Effector memory CD4-positive, alpha-beta T cell (primary cell): ENCODE measurements at regions not wholly inside any gene's neighbourhood (a gene's known extent, or its start where the extent isn't known, plus 50 kb on each side); places are given as distances from the start of the nearest gene placed in this dataset.

Experiments used
- DNase-seq, 3 donors: peaks; one replicate each; pipeline ENCODE4 v3.0.0-alpha.2; 2020
- H3K27ac ChIP-seq: 2 replicates; pipeline ENCODE4 v1.7.0; 2013; ENCODE audit warnings: mild to moderate bottlenecking, low read length, moderate library complexity; ENCODE audit not compliant: insufficient read depth, poor library complexity, severe bottlenecking
- H3K27me3 ChIP-seq: replicated peaks from 2 replicates; pipeline ENCODE4 v1.7.0; 2013; ENCODE audit warnings: mild to moderate bottlenecking, low read length; ENCODE audit not compliant: insufficient read depth, control insufficient read depth, poor library complexity, severe bottlenecking
- H3K36me3 ChIP-seq: 2 replicates; pipeline ENCODE4 v1.7.0; 2013; ENCODE audit warnings: mild to moderate bottlenecking, low read length, moderate library complexity; ENCODE audit not compliant: control insufficient read depth, insufficient read depth
- H3K4me1 ChIP-seq: 2 replicates; pipeline ENCODE4 v1.7.0; 2013; ENCODE audit warnings: low read length, mild to moderate bottlenecking; ENCODE audit not compliant: control insufficient read depth, insufficient read depth, poor library complexity, severe bottlenecking
- H3K4me3 ChIP-seq: 2 replicates; pipeline ENCODE4 v1.7.0; 2013; ENCODE audit warnings: low read length, low read depth, mild to moderate bottlenecking; ENCODE audit not compliant: insufficient read depth, poor library complexity, severe bottlenecking
- H3K9me3 ChIP-seq: 2 replicates; pipeline ENCODE4 v1.7.0; 2013; ENCODE audit warnings: mild to moderate bottlenecking, low read length, moderate library complexity; ENCODE audit not compliant: control insufficient read depth

DNA sequence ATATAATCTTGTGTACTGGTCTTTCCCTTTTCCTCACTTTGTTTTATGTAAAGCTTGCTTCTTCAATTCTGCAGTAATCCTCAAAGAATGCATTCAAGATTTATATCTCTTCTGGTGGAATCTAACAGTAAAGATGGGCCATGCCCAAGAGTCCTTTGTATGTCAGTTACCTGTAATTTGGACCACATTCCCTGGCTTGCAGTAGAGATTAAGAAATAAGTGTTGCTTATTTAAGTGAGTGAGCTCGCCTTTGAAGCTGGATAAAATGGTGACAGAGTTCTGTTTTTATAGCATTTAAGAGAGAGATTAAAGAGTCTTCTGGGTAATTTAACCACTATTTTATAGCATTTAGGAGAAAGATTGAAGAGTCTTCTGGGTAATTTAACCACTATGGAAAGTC is 262.1 kb upstream of the ATP2B1 start:
- Histone ChIP-seq H3K9me3 (no peaks in the 10 kb centered on the region), H3K27ac (no peak overlapping the region), H3K4me3 (no peak overlapping the region), H3K27me3 (no peaks in the 10 kb centered on the region), H3K4me1 (no peaks in the 10 kb centered on the region), H3K36me3 (no peaks in the 10 kb centered on the region)
- DNase-seq = no peak

DNA sequence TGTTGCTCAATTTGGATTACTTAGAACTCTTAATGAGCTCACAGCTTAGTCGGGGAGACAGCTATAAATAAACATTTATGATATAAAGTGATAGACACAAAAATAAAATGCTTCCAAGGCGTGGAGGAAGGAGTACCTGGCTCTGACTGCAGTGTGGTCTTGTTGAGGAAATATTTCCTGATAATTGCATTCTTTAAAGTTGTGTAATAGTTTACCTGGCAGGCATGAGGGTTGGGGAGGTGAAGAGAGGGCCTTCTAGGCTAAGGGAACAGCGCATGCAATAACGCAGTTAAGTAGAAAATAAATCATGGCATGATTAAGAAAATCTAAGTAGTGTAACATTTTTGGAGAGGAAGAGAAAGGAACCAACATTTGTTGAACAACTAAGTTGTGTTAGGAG is 260.5 kb upstream of the ATP2B1 start:
- no peaks in the 10 kb centered on the region for H3K36me3 ChIP-seq
- no peaks in the 10 kb centered on the region for H3K4me1 ChIP-seq
- no peaks in the 10 kb centered on the region for H3K9me3 ChIP-seq
- H3K27ac ChIP-seq = no peak overlapping the region
- no peak for DNase-seq
- H3K27me3 ChIP-seq = no peaks in the 10 kb centered on the region
- H3K4me3 ChIP-seq = no peak overlapping the region

DNA sequence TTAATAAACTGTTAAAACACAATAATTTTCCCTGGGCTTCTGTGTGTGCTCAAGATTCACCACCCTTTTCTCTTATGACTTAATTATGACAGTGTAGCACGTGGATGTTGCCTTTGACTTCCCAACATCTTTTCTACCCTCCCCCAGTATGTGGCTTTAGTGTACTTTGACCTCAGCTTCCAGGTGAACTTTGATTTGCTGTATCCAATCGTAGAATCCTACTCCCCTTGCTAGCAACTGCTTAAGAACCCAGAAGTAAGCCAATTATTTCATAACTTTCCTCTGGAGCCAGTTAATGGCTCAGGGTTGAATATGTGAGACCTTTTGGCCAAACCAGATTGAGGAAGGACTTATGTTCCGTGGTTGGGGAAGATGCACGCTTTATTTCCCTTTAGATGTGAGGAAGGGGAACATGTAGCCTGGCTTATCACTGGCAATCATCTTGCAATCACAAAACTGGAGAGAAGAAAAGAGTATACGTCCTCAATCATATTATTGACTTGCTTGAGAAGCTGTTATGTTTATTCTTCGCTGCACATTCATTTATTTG is 259.6 kb upstream of the ATP2B1 start:
- Histone ChIP-seq H3K4me1 (no peaks in the 10 kb centered on the region), H3K27ac (no peak overlapping the region), H3K4me3 (no peak overlapping the region), H3K9me3 (no peaks in the 10 kb centered on the region), H3K36me3 (no peaks in the 10 kb centered on the region), H3K27me3 (no peaks in the 10 kb centered on the region)
- DNase-seq = no peak

DNA sequence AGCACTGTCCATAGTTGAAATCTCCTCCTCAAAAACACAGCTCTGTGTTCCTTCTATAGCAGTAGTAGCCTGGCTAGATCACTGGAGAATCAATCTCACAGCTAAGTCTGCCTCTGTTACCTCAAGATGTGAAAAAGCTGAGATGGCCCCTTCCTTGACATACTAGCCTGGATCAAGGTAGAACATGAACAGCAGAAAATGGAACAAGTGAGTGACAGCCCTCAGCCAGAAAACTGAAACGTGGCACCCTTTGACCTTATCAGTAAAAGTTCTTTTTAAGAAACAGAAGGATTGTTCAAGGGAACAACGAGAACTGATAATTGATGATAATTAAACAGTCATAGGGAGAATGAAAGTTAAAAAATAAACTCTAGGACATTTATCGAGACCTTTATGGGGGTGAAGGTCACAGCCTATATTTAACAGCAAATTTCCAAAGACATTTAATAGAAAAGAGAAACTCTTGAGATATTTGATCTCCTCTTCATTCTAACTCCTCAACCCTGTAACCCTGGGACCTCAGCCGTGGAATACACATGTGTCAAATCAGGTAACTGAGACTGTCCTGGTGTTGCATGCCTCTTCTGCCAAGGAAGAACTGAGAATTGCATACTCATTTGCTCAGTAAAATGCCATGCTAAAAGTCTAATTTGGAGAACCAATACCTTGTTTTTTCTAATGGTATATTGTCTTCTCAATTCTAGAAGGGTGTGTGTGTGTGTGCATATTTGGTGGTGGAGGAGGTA is 258.0 kb upstream of the ATP2B1 start:
- H3K36me3 ChIP-seq = no peaks in the 10 kb centered on the region
- H3K27me3 ChIP-seq = no peaks in the 10 kb centered on the region
- H3K4me1 ChIP-seq = no peaks in the 10 kb centered on the region
- H3K4me3 ChIP-seq = no peak overlapping the region
- H3K9me3 ChIP-seq = no peaks in the 10 kb centered on the region
- no peak overlapping the region for H3K27ac ChIP-seq
- no peak for DNase-seq

DNA sequence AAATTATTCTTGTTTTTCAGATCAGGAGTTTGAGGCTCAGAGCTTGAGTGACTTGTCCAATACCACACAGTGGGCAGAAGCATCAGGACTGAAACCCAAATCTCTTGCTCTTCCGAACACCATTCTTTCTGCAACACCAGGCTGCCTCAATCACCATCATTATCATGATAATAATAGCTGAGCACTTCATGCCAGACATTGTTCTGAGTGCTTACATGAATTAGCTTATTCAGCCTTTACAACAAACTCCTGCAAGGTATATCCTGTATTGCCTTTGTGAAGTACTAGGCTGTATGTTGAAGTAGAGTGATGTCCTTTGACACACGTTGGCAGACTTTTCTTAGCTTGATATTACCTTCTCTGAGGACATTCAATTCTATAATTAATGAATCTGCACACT is 257.4 kb upstream of the ATP2B1 start:
- no peaks in the 10 kb centered on the region for H3K36me3 ChIP-seq
- DNase-seq = no peak

DNA sequence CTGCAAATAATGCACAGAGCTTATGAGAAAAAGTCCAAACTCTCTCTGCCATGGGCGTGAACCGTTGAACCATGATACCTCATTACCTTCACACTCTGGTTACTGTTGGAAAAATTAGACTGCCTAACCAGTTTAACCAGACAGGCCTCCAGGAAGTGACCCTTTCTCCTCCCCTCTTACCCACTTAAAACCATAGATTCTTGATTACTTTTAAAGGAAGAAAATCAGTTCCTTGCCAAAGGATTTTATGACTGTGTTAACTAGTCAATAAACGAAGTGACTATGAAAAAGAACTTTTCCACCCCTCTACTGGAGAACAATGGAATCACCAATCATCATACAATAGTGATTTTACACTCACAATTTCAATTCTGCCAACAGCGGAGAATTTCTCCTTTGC is 254.0 kb upstream of the ATP2B1 start:
- no peak overlapping the region for H3K4me3 ChIP-seq
- no peaks in the 10 kb centered on the region for H3K27me3 ChIP-seq
- no peak for DNase-seq
- H3K36me3 ChIP-seq = no peaks in the 10 kb centered on the region
- peaks cover 6% of the 10 kb centered on the region for H3K4me1 ChIP-seq
- no peaks in the 10 kb centered on the region for H3K9me3 ChIP-seq
- H3K27ac ChIP-seq = no peak overlapping the region

More for the DNA sequence above, 257.4 kb upstream of the ATP2B1 start:
- Histone ChIP-seq H3K4me1 (no peaks in the 10 kb centered on the region), H3K4me3 (no peak overlapping the region), H3K27me3 (no peaks in the 10 kb centered on the region), H3K9me3 (no peaks in the 10 kb centered on the region), H3K27ac (no peak overlapping the region)

DNA sequence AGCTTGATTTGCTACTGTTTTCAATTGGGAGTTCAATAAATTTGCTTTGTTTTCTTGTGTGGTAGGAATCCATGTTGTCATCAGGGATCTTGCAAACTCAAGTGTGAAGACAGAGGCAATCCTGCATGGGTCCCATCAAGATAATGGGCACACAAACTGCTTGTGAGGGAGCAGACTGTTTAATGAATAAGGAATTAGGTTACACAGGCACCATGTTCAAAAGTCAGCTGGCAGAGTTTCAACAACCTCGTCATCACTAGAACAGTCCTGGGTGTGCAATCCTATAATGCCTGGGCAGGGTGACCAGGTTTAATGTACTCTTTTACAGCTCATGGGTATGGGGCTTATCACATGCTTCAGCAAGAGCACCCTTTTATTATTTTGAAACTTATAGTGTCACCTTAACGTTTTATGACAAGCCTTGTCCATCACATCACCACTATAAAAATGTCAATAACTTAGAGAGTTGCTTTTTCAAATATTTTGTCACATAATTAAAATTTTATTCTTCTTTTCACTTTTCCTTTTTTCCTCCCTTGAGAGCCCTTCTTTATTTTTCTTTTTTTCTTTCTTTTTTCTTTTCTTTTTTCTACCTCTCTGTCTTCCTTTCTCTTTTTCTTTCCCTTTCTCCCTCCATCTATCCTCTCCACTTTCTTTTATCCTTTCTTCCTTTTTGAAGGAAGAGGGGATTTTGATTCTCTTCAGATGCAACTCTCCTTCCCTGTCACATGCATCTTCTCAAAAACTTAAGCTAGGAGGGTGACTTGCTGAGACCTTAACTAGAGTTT is 252.2 kb upstream of the ATP2B1 start:
- Histone ChIP-seq H3K4me1 (peaks cover 6% of the 10 kb centered on the region), H3K9me3 (no peaks in the 10 kb centered on the region), H3K27ac (no peak overlapping the region), H3K4me3 (no peak overlapping the region), H3K27me3 (no peaks in the 10 kb centered on the region), H3K36me3 (no peaks in the 10 kb centered on the region)
- DNase-seq = no peak

DNA sequence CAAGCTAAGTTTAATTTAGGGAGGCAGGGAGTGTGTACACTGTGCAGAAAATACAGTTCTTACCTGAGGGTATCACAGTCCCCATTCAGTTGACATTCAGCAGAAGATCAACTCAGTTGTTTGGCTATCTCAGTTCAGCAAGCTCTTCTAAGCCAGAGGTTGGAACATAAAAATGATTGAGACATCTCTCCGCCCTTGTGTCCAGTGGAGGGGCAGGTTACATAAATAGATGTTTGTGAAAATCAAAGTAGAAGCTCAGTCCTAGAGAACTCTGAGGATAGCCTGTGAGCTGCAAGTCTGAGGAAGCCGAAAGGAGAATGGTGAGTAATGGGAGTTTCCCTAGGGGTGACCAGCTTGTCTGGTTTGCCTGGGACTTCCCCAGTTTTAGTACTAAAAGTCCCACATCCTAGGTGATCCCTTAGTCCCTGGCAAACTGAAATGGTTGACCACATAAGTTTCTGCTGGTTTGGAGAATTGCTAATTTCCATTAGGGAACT is 251.4 kb upstream of the ATP2B1 start:
- DNase-seq = peak in 2 of 3 donors; percentile 5 to 16

DNA sequence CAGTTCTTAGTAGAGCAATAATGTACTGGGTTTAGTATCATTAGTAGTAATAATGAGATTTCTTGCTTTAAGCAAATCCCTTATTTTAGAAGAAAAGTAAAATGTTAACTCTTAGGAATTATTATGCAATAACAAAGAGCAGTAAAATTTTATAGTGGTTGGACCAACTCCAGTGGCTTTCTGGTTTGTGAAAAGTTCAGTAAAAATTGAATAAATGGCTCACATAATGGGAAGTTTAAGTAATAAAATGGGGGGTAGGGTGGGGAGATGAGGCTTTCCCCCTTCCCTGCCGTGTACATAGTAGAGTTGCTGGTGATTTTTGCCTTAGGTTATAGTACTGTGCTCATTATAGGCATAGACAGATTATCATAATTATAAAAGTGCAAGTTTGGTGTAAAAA is 250.5 kb upstream of the ATP2B1 start:
- Histone ChIP-seq H3K4me1 (peaks cover 6% of the 10 kb centered on the region), H3K27ac (no peak overlapping the region), H3K27me3 (no peaks in the 10 kb centered on the region), H3K36me3 (no peaks in the 10 kb centered on the region), H3K4me3 (no peak overlapping the region), H3K9me3 (no peaks in the 10 kb centered on the region)
- no peak for DNase-seq

More for the DNA sequence above, 251.4 kb upstream of the ATP2B1 start:
- H3K27ac ChIP-seq = no peak overlapping the region
- H3K36me3 ChIP-seq = no peaks in the 10 kb centered on the region
- H3K9me3 ChIP-seq = no peaks in the 10 kb centered on the region
- peaks cover 6% of the 10 kb centered on the region for H3K4me1 ChIP-seq
- H3K27me3 ChIP-seq = no peaks in the 10 kb centered on the region
- H3K4me3 ChIP-seq = no peak overlapping the region

DNA sequence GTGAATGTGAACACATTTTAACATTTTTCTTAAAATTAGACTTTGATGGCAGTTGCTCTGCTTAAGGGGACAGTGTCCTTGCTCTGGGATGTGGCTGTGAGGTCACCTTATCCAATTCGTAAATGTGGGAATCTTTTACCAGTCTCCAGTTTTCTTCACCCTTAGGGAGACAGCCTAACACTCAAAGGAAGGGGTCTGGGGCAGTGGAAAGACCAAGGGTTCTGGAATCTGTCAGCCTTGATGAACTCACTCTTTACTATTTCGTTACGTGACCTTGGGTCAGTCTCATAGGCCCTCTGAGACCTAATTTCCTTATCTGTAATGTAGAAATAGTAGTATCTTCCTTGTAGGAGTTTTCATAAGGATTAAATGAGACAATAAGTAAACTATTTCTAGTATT is 245.6 kb upstream of the ATP2B1 start:
- H3K27me3 ChIP-seq = no peaks in the 10 kb centered on the region

More for the DNA sequence above, 245.6 kb upstream of the ATP2B1 start:
- DNase-seq = no peak
- Histone ChIP-seq H3K9me3 (no peaks in the 10 kb centered on the region), H3K36me3 (no peaks in the 10 kb centered on the region), H3K27ac (no peak overlapping the region), H3K4me3 (no peak overlapping the region), H3K4me1 (peaks cover 18% of the 10 kb centered on the region)
